AG04450 (cell line): ENCODE measurements at regions not wholly inside any gene's neighbourhood (a gene's known extent, or its start where the extent isn't known, plus 50 kb on each side); places are given as distances from the start of the nearest gene placed in this dataset.

Experiments used
- CTCF ChIA-PET: fragments of 300-600, 350-600 bp; formaldehyde crosslinking; extraction: SDS; loops from one replicate; lab custom pipeline; 2022; ENCODE audit warnings: antibody characterized with exemption, inconsistent platforms; lab: Charles Lee
- POLR2A ChIA-PET: fragments of 350-600 bp; formaldehyde crosslinking; extraction: SDS; loops from one replicate; lab custom pipeline; 2021; ENCODE audit warnings: antibody characterized with exemption, inconsistent platforms; lab: Yijun Ruan, JAX
- DNase-seq: peaks from one replicate; pipeline ENCODE4 v3.0.0-alpha.2; 2011; ENCODE audit warnings: low read depth, low spot score
- H3K27ac ChIP-seq: one replicate; pipeline ENCODE4 v1.5.1; 2012; ENCODE audit warnings: low read depth, low read length, control low read depth
- H3K27me3 ChIP-seq: one replicate; pipeline ENCODE4 v1.6.0; 2012; ENCODE audit warnings: low read length; ENCODE audit not compliant: control insufficient read depth, insufficient read depth
- H3K4me3 ChIP-seq: 2 replicates; pipeline ENCODE4 v1.5.1; 2011; ENCODE audit warnings: mild to moderate bottlenecking, low read depth, low read length, control low read depth
- H3K9me3 ChIP-seq: 2 replicates; pipeline ENCODE4 v1.5.1; 2012; ENCODE audit warnings: low read length; ENCODE audit not compliant: control insufficient read depth, insufficient read depth
- TF ChIP-seq, protein P1 (sequence below): IDR thresholded peaks from 2 replicates; pipeline ENCODE4 v1.5.1; 2011; ENCODE audit warnings: low read depth, low read length, control low read depth, inconsistent platforms

DNA sequence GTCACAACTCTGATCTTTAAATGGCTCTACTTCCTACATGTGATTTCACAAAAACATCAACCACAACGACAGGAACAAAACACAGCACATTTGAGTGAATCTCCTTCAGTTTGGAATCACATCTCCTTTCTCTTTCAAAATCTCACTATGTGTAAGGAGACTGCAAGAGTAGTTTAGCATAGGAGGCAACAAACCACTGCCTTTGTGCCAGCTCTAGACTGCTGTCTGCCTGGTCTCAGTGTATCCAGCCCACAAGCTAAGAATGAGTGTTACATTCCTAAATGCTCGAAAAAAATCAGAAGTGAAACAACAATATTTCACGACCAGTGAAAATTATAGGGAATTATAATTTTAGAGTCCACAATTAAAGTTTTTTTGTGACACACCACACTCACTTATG, 217.0 kb upstream of the STEAP4 start:
- Histone ChIP-seq H3K4me3 (no peak overlapping the region), H3K27me3 (no peaks in the 10 kb centered on the region), H3K27ac (no peak overlapping the region), H3K9me3 (peaks cover 8% of the 10 kb centered on the region)
- ChIA-PET CTCF (no interaction called here), POLR2A (no interaction called here)
- DNase-seq: no peak
- TF ChIP-seq, protein P1, sequence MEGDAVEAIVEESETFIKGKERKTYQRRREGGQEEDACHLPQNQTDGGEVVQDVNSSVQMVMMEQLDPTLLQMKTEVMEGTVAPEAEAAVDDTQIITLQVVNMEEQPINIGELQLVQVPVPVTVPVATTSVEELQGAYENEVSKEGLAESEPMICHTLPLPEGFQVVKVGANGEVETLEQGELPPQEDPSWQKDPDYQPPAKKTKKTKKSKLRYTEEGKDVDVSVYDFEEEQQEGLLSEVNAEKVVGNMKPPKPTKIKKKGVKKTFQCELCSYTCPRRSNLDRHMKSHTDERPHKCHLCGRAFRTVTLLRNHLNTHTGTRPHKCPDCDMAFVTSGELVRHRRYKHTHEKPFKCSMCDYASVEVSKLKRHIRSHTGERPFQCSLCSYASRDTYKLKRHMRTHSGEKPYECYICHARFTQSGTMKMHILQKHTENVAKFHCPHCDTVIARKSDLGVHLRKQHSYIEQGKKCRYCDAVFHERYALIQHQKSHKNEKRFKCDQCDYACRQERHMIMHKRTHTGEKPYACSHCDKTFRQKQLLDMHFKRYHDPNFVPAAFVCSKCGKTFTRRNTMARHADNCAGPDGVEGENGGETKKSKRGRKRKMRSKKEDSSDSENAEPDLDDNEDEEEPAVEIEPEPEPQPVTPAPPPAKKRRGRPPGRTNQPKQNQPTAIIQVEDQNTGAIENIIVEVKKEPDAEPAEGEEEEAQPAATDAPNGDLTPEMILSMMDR: no peak

DNA sequence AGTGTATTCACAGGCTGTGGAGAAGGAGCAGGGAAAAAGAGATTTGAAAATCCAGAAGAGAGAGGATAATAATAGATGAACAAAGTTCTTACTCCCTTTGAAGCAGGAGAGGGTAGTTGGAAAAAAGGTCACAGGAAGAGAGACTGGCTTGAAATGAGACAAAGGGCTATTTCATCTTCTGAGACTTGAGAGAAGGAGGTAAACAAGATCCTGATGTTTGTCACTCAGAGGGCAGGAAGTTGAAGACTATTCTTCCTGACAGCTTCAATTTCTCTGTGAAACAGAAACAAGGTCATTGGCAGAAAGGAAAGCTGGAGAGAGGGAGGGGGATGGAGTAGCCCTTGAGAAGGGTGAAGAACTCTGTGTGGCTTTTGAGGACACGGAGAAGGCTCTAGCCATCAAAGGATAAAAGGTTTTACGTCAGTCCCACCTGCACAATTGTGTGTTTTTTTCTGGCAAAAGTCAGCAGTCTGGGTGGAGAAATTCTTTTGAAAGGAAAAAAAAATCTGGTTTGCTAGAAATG, 216.1 kb upstream of the STEAP4 start:
- TF ChIP-seq, protein P1: no peak
- Histone ChIP-seq H3K9me3 (peaks cover 8% of the 10 kb centered on the region), H3K27ac (no peak overlapping the region), H3K27me3 (no peaks in the 10 kb centered on the region), H3K4me3 (no peak overlapping the region)
- ChIA-PET CTCF (no interaction called here), POLR2A (no interaction called here)
- DNase-seq: no peak

DNA sequence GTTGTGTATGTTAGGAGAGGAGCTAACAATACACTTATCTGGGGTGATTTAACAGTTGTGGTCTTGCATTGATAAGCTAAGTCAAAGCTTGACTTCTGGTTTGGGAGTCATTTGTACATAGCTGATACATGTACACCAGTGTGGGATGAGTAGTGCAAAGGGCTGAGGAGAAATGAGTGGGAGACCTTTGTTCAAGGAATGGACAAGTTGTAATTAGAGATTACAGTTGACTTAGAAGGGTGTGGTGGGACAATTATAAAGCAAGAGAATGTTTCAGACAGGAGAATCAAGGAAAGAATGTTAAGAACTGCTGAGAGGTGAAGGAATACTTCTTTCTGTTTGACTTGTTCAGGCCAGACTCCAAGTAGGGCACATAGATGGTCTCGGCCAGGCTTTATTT, 209.7 kb upstream of the STEAP4 start:
- Histone ChIP-seq H3K9me3 (peaks cover 3% of the 10 kb centered on the region), H3K27ac (no peak overlapping the region), H3K27me3 (no peaks in the 10 kb centered on the region), H3K4me3 (no peak overlapping the region)
- CTCF ChIA-PET: no interaction called here
- TF ChIP-seq, protein P1: no peak
- no peak for DNase-seq
- POLR2A ChIA-PET: no interaction called here

GRCh38 chr7:88515301-88515700, 208.6 kb upstream of the STEAP4 start:
- TF ChIP-seq, protein P1: no peak

GRCh38 chr7:88509341-88509740, 202.6 kb upstream of the STEAP4 start:
- TF ChIP-seq, protein P1: no peak
- ChIA-PET CTCF (no interaction called here), POLR2A (no interaction called here)
- Histone ChIP-seq H3K4me3 (no peak overlapping the region), H3K9me3 (peaks cover 3% of the 10 kb centered on the region), H3K27me3 (no peaks in the 10 kb centered on the region), H3K27ac (no peak overlapping the region)
- DNase-seq: no peak

More at GRCh38 chr7:88515301-88515700, 208.6 kb upstream of the STEAP4 start:
- H3K27ac ChIP-seq: no peak overlapping the region
- no peaks in the 10 kb centered on the region for H3K27me3 ChIP-seq
- POLR2A ChIA-PET: no interaction called here
- DNase-seq: no peak
- CTCF ChIA-PET: no interaction called here
- H3K4me3 ChIP-seq: no peak overlapping the region
- H3K9me3 ChIP-seq: peaks cover 3% of the 10 kb centered on the region
